ENCODE measurements at regions not wholly inside any gene's neighbourhood (a gene's known extent, or its start where the extent isn't known, plus 50 kb on each side); places are given as distances from the start of the nearest gene placed in this dataset.

- ATAC-seq (ENCODE audit: low read depth), result no peak
- Histone ChIP-seq H3K27me3 (ENCODE audit: insufficient read depth, poor library complexity, severe bottlenecking) (no peaks in the 10 kb centered on the region), H3K36me3 (ENCODE audit: low read depth) (no peaks in the 10 kb centered on the region), H3K4me1 (ENCODE audit: insufficient read depth, poor library complexity, severe bottlenecking) (no peaks in the 10 kb centered on the region), H3K9me3 (ENCODE audit: severe bottlenecking) (no peaks in the 10 kb centered on the region), H3K4me3 (ENCODE audit: severe bottlenecking) (no peak overlapping the region), H3K27ac (ENCODE audit: poor library complexity, severe bottlenecking) (no peak overlapping the region)
- TF ChIP-seq, protein P1, sequence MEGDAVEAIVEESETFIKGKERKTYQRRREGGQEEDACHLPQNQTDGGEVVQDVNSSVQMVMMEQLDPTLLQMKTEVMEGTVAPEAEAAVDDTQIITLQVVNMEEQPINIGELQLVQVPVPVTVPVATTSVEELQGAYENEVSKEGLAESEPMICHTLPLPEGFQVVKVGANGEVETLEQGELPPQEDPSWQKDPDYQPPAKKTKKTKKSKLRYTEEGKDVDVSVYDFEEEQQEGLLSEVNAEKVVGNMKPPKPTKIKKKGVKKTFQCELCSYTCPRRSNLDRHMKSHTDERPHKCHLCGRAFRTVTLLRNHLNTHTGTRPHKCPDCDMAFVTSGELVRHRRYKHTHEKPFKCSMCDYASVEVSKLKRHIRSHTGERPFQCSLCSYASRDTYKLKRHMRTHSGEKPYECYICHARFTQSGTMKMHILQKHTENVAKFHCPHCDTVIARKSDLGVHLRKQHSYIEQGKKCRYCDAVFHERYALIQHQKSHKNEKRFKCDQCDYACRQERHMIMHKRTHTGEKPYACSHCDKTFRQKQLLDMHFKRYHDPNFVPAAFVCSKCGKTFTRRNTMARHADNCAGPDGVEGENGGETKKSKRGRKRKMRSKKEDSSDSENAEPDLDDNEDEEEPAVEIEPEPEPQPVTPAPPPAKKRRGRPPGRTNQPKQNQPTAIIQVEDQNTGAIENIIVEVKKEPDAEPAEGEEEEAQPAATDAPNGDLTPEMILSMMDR (IDR thresholded peaks at IDR 0.05; ENCODE audit: poor library complexity, severe bottlenecking), result no peak
- peak; percentile 30 for DNase-seq (ENCODE audit: low spot score)
Measured at GRCh38 chr2:128439791-128440665, 121.4 kb upstream of the HS6ST1 start.

- Histone ChIP-seq H3K36me3 (ENCODE audit: low read depth) (no peaks in the 10 kb centered on the region), H3K27ac (ENCODE audit: poor library complexity, severe bottlenecking) (no peak overlapping the region), H3K9me3 (ENCODE audit: severe bottlenecking) (no peaks in the 10 kb centered on the region), H3K4me3 (ENCODE audit: severe bottlenecking) (no peak overlapping the region), H3K27me3 (ENCODE audit: insufficient read depth, poor library complexity, severe bottlenecking) (no peaks in the 10 kb centered on the region), H3K4me1 (ENCODE audit: insufficient read depth, poor library complexity, severe bottlenecking) (no peaks in the 10 kb centered on the region)
- ATAC-seq (ENCODE audit: low read depth), result no peak
- DNase-seq (ENCODE audit: low spot score), result peak; percentile 38
- TF ChIP-seq, protein P1 (IDR thresholded peaks at IDR 0.05; ENCODE audit: poor library complexity, severe bottlenecking), result no peak
Measured at GRCh38 chr2:128440666-128441340, 122.1 kb upstream of the HS6ST1 start.

- ATAC-seq (ENCODE audit: low read depth) (no peak), DNase-seq (ENCODE audit: low spot score) (peak; percentile 60)
- no peaks in the 10 kb centered on the region for H3K9me3 ChIP-seq (ENCODE audit: severe bottlenecking)
- no peak overlapping the region for H3K4me3 ChIP-seq (ENCODE audit: severe bottlenecking)
- H3K27me3 ChIP-seq (ENCODE audit: insufficient read depth, poor library complexity, severe bottlenecking), result no peaks in the 10 kb centered on the region
- no peak overlapping the region for H3K27ac ChIP-seq (ENCODE audit: poor library complexity, severe bottlenecking)
- H3K36me3 ChIP-seq (ENCODE audit: low read depth), result no peaks in the 10 kb centered on the region
- TF ChIP-seq, protein P1 (IDR thresholded peaks at IDR 0.05; ENCODE audit: poor library complexity, severe bottlenecking), result no peak
- no peaks in the 10 kb centered on the region for H3K4me1 ChIP-seq (ENCODE audit: insufficient read depth, poor library complexity, severe bottlenecking)
Measured at GRCh38 chr2:128441341-128442052, 122.8 kb upstream of the HS6ST1 start.

DNA sequence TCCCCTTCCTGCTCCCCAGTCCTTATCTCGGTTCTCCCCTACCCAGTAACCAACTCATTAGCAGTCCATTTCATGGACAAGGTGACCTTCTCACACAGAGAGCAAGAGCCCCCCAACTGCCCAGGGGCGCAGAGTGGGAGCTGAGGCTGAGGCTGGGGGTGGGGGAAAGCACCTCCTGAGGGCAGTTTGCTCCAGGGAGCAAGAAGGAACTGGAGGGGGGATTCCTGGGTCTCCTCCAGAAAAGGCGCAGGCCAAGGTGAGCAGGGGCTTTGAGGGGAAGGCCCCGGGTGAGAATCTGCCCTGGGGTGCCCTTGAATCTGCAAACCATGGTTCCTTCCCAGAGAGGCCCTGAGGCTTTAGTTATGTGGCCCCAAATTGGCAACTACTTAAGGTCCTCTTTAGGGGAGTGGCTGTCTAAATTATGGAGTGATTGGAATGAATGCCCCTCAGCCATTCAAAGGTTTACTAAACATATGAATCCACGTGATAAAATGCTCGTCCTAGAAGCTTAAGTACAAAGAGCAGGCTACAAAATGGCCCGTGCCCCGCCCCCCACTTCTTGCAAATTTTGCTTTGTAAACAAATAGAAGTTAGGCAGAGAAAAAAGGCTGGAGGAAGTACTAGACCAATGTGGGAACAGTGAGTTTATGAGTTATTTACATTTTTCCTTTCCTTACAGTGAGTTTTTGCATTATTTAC is 123.5 kb upstream of the HS6ST1 start:
- TF ChIP-seq, protein P1 (IDR thresholded peaks at IDR 0.05; ENCODE audit: poor library complexity, severe bottlenecking), result no peak
- Histone ChIP-seq H3K4me3 (ENCODE audit: severe bottlenecking) (no peak overlapping the region), H3K4me1 (ENCODE audit: insufficient read depth, poor library complexity, severe bottlenecking) (no peaks in the 10 kb centered on the region), H3K27ac (ENCODE audit: poor library complexity, severe bottlenecking) (no peak overlapping the region), H3K36me3 (ENCODE audit: low read depth) (no peaks in the 10 kb centered on the region), H3K27me3 (ENCODE audit: insufficient read depth, poor library complexity, severe bottlenecking) (no peaks in the 10 kb centered on the region), H3K9me3 (ENCODE audit: severe bottlenecking) (no peaks in the 10 kb centered on the region)
- peak; percentile 19 for DNase-seq (ENCODE audit: low spot score)
- ATAC-seq (ENCODE audit: low read depth), result no peak
